ENCODE measurements at regions not wholly inside any gene's neighbourhood (a gene's known extent, or its start where the extent isn't known, plus 50 kb on each side); places are given as distances from the start of the nearest gene placed in this dataset.

GRCh38 chr14:22337521-22337920 is 251.5 kb downstream of the DAD1 start:
- DNase-seq (ENCODE audit: low read depth), result no peak

- DNase-seq (ENCODE audit: low read depth), result no peak
Measured at GRCh38 chr14:22336031-22336430, 253.0 kb downstream of the DAD1 start.

- DNase-seq (ENCODE audit: low read depth), result no peak
Measured at GRCh38 chr14:22334627-22335026, 254.4 kb downstream of the DAD1 start.

- DNase-seq (ENCODE audit: low read depth), result no peak
Measured at GRCh38 chr14:22334275-22334577, 254.8 kb downstream of the DAD1 start.

- DNase-seq (ENCODE audit: low read depth), result no peak
Measured at GRCh38 chr14:22333422-22334274, 255.4 kb downstream of the DAD1 start.

GRCh38 chr14:22332686-22333421 is 256.2 kb downstream of the DAD1 start:
- no peak for DNase-seq (ENCODE audit: low read depth)

GRCh38 chr14:22329371-22329770 is 259.7 kb downstream of the DAD1 start:
- DNase-seq (ENCODE audit: low read depth), result no peak

- DNase-seq (ENCODE audit: low read depth), result no peak
Measured at GRCh38 chr14:22325676-22326400, 263.2 kb downstream of the DAD1 start.

GRCh38 chr14:22320362-22320750 is 268.7 kb downstream of the DAD1 start:
- no peak for DNase-seq (ENCODE audit: low read depth)

- no peak for DNase-seq (ENCODE audit: low read depth)
Measured at GRCh38 chr14:22319526-22320361, 269.3 kb downstream of the DAD1 start.

- DNase-seq (ENCODE audit: low read depth), result no peak
Measured at GRCh38 chr14:22318951-22319350, 270.1 kb downstream of the DAD1 start.

- DNase-seq (ENCODE audit: low read depth), result no peak
Measured at GRCh38 chr14:22316473-22316872, 272.6 kb downstream of the DAD1 start.

- DNase-seq (ENCODE audit: low read depth), result no peak
Measured at GRCh38 chr14:22315336-22315735, 273.7 kb downstream of the DAD1 start.

- DNase-seq (ENCODE audit: low read depth), result no peak
Measured at GRCh38 chr14:22314183-22314820, 274.7 kb downstream of the DAD1 start.

- no peak for DNase-seq (ENCODE audit: low read depth)
Measured at GRCh38 chr14:22313172-22313801, 275.7 kb downstream of the DAD1 start.

- DNase-seq (ENCODE audit: low read depth), result no peak
Measured at GRCh38 chr14:22311636-22312035, 277.4 kb downstream of the DAD1 start.

GRCh38 chr14:22305607-22306006 is 283.4 kb downstream of the DAD1 start:
- no peak for DNase-seq (ENCODE audit: low read depth)

GRCh38 chr14:22304326-22304725 is 284.7 kb downstream of the DAD1 start:
- no peak for DNase-seq (ENCODE audit: low read depth)

- no peak for DNase-seq (ENCODE audit: low read depth)
Measured at GRCh38 chr14:22303589-22304195, 285.3 kb downstream of the DAD1 start.

GRCh38 chr14:22300646-22301045 is 288.4 kb downstream of the DAD1 start:
- no peak for DNase-seq (ENCODE audit: low read depth)

GRCh38 chr14:22297376-22297775 is 291.6 kb downstream of the DAD1 start:
- DNase-seq (ENCODE audit: low read depth), result no peak

Data from activated T-cell treated with anti-CD3 and anti-CD28 coated beads for 1 hour (primary cell).